Stimulated activated CD4-positive, alpha-beta T cell treated with anti-CD3 and anti-CD28 coated beads, Interleukin-12 subunit alpha, Interleukin-12 subunit beta, amount 100 ng/mL, for 48 hours (primary cell): ENCODE measurements at regions not wholly inside any gene's neighbourhood (a gene's known extent, or its start where the extent isn't known, plus 50 kb on each side); places are given as distances from the start of the nearest gene placed in this dataset.
"Not testable (repeated sequence)": the region's sequence is repeated elsewhere in the genome, so short reads cannot be mapped to it uniquely, and the experiment has no call there.

Experiments
- DNase-seq, 3 donors: peaks; one replicate each; pipeline ENCODE4 v3.0.0-alpha.2; 2020; ENCODE audit warnings: low read depth in 2 of 3, low spot score in 1 of 3

- DNase-seq, result no peak
Measured at GRCh38 chr3:159039286-159039685, 237.4 kb downstream of the MFSD1 start.

- DNase-seq, result no peak
Measured at GRCh38 chr3:159045279-159045885, 243.5 kb downstream of the MFSD1 start.

GRCh38 chr3:159047361-159047760 lies 245.5 kb downstream of the MFSD1 start:
- DNase-seq, result no peak

GRCh38 chr3:159052494-159052893 lies 250.6 kb downstream of the MFSD1 start:
- not testable (repeated sequence) for DNase-seq

GRCh38 chr3:159057621-159058020 lies 255.8 kb downstream of the MFSD1 start:
- no peak for DNase-seq

GRCh38 chr3:159058859-159059258 lies 257.0 kb downstream of the MFSD1 start:
- no peak for DNase-seq

- DNase-seq, result no peak
Measured at GRCh38 chr3:159059395-159059794, 257.5 kb downstream of the MFSD1 start.

- DNase-seq, result no peak
Measured at GRCh38 chr3:159062734-159063410, 261.0 kb downstream of the MFSD1 start.

- no peak for DNase-seq
Measured at GRCh38 chr3:159069091-159069490, 267.2 kb downstream of the MFSD1 start, which contains the start of gene IQCJ. TSS of gene IQCJ (plus strand) at chr3:159069319.

GRCh38 chr3:159069866-159070425 lies 268.1 kb downstream of the MFSD1 start:
- DNase-seq, result no peak

GRCh38 chr3:159074756-159075701 lies 273.2 kb downstream of the MFSD1 start:
- DNase-seq, result no peak

GRCh38 chr3:159077860-159078259 lies 276.0 kb downstream of the MFSD1 start:
- DNase-seq, result no peak

GRCh38 chr3:159080256-159080655 lies 278.4 kb downstream of the MFSD1 start:
- DNase-seq, result no peak

- DNase-seq, result no peak
Measured at GRCh38 chr3:159080821-159081220, 279.0 kb downstream of the MFSD1 start.

- no peak for DNase-seq
Measured at GRCh38 chr3:159082519-159082918, 280.7 kb downstream of the MFSD1 start.

GRCh38 chr3:159091936-159092335 lies 290.1 kb downstream of the MFSD1 start:
- no peak for DNase-seq

- DNase-seq, result no peak
Measured at GRCh38 chr3:159102001-159102400, 300.1 kb downstream of the MFSD1 start.

- no peak for DNase-seq
Measured at GRCh38 chr3:159112724-159113123, 310.9 kb downstream of the MFSD1 start.

GRCh38 chr3:159113221-159113875 lies 311.5 kb downstream of the MFSD1 start:
- DNase-seq, result no peak

GRCh38 chr3:159114582-159114981 lies 312.7 kb downstream of the MFSD1 start:
- no peak for DNase-seq

- no peak for DNase-seq
Measured at GRCh38 chr3:159123877-159124276, 322.0 kb downstream of the MFSD1 start.
